AG04449 (cell line): ENCODE measurements at regions not wholly inside any gene's neighbourhood (a gene's known extent, or its start where the extent isn't known, plus 50 kb on each side); places are given as distances from the start of the nearest gene placed in this dataset.
"Not testable (repeated sequence)": the region's sequence is repeated elsewhere in the genome, so short reads cannot be mapped to it uniquely, and the experiment has no call there.

Experiments used
- CTCF ChIA-PET: fragments of 350-600 bp; formaldehyde crosslinking; extraction: SDS; loops from one replicate; lab custom pipeline; 2021; ENCODE audit warnings: antibody characterized with exemption; lab: Yijun Ruan, JAX
- POLR2A ChIA-PET: fragments of 400-600, 350-600 bp; formaldehyde crosslinking; extraction: SDS; loops from one replicate; lab custom pipeline; 2020; ENCODE audit warnings: antibody characterized with exemption, inconsistent platforms; lab: Yijun Ruan, JAX
- DNase-seq: peaks from one replicate; pipeline ENCODE4 v3.0.0-alpha.2; 2010; ENCODE audit warnings: low read depth, low spot score
- H3K4me3 ChIP-seq: 2 replicates; pipeline ENCODE4 v1.5.1; 2011; ENCODE audit warnings: low read depth, mild to moderate bottlenecking, control low read depth, low read length
- TF ChIP-seq, protein P1 (sequence below): IDR thresholded peaks from one replicate; pipeline ENCODE4 v1.5.1; 2011; ENCODE audit warnings: mild to moderate bottlenecking, moderate library complexity, low read length, control low read depth, inconsistent platforms; ENCODE audit not compliant: insufficient read depth; ENCODE audit errors: missing control alignments

DNA sequence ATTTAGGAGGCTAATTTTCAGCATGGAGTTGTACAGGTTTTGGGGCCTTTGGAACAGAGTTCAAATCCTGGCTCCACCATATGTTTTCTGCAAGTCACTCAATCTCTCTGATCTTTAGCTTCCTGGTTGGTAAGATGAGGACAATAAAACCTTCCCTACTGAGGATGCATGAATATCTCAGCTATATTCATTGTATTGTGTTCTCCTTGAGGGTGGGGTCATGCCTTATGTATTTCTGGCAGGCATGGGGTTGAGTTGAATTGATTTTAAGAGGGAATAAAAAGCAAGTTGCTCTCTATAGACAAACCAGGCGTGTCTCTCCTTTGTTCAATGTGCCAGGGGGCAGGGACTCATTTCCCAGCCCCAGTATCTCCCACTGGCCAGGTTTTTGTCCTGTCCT is 173.1 kb downstream of the C12orf75 start:
- H3K4me3 ChIP-seq = no peak overlapping the region
- DNase-seq = no peak
- TF ChIP-seq, protein P1, sequence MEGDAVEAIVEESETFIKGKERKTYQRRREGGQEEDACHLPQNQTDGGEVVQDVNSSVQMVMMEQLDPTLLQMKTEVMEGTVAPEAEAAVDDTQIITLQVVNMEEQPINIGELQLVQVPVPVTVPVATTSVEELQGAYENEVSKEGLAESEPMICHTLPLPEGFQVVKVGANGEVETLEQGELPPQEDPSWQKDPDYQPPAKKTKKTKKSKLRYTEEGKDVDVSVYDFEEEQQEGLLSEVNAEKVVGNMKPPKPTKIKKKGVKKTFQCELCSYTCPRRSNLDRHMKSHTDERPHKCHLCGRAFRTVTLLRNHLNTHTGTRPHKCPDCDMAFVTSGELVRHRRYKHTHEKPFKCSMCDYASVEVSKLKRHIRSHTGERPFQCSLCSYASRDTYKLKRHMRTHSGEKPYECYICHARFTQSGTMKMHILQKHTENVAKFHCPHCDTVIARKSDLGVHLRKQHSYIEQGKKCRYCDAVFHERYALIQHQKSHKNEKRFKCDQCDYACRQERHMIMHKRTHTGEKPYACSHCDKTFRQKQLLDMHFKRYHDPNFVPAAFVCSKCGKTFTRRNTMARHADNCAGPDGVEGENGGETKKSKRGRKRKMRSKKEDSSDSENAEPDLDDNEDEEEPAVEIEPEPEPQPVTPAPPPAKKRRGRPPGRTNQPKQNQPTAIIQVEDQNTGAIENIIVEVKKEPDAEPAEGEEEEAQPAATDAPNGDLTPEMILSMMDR = no peak
- ChIA-PET POLR2A (no interaction called here), CTCF (no interaction called here)

DNA sequence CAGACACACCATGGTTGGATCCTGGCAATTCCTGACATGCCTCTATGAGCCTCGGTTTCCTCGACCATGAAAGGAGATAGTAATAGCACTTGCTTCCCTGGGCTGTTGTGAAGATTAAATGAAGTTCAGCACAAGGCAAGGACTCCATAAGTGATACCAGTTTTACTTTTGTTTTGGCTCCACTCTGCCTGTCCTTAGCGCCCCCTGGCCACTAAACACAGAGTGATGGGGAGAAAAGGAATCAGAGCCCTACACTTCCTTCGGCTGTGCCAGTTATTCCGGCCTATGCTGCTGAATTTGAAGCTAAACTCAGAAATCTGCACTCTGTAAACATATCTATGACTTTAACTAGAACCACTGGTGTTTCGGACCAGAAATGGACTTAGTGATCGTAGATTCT is 173.8 kb downstream of the C12orf75 start:
- ChIA-PET CTCF (no interaction called here), POLR2A (no interaction called here)
- no peak overlapping the region for H3K4me3 ChIP-seq
- no peak for DNase-seq
- TF ChIP-seq, protein P1 = no peak

DNA sequence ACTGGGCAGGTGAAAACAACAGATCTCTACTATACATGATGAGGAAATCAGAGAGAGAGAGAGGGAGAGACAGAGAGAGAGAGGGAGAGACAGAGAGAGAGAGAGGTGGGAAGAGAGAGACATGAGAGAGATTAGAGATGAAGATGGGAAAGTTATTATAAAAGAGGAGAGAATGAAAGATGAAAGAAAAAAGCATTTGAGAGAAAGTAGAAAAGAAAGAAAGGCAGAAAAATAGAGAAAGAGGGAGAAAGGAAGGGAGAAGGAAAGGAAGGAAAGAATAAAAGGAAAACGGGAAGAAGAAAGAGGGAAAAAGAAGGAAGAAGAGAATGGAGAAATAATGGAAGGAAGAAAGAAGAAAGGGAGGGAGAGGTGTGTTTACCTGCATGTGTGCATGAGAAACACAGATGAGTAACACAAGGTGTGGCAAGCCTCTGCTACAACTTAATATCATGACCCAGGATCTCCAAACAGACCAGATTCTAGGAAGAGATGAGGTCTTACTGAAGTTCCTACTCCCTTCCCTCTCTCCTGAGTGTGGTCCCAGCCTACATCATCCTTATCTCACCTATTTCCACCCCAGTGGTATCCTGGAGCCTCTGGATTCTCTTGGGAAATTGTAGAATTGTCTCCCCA is 176.3 kb downstream of the C12orf75 start:
- no peak overlapping the region for H3K4me3 ChIP-seq
- ChIA-PET CTCF (no interaction called here), POLR2A (no interaction called here)
- no peak for DNase-seq
- TF ChIP-seq, protein P1 = no peak

DNA sequence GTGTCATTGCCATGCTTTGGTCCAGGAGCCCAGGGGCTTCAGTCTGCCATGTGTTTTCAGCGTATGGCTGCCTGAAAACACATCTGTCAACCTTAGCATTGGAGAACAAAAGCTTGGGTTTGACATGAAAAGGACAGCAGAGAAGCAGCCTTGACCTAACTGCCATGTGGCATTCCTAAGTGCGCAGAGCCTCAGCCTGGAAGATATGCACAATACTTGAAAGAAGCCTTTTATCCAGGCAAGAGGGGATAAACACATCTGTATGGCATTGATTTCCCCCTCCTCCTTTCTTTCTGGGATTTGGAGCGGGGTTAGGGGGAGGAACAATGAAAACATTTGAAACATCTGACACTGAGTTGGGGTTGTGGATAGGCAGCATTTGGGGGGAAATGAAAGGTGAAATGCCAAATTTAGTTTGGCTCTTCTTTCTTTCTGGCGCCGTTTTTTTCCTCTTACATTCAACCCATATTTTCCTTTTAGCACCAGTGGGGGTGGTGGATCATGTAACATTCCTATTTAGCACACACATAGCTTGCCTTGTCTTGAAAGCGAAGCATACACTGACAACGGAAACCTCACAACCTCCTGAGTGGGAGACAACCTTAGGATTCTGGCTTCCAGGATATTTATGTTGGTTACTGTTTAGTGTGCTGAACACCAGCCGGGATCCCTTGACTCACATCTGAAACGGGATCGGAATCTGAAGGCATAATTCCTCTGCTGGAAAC is 177.0 kb downstream of the C12orf75 start:
- CTCF ChIA-PET = interaction anchor here (1.4 kb wide), 1 partner anchor 87 kb away, joined by 4 read pairs; no protein-coding TSS in a partner anchor

DNA sequence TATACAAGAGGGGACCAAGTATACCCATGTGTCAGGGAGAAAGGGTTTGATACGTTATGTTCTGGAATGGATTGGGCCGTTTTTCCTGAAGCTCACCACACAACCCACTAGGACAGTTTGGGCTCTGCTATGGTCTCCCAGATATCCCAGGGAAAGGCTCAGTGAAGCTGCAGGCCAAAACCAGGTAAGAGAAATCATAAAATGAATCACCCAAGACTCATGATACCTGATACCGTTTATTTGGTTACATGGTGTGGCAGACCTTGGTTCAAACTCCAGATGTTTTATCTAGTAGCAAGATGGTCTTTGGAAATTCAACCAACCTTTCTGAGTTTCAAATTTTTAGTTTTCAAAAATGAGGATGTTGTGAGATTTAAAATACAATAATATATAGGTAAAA is 177.6 kb downstream of the C12orf75 start:
- POLR2A ChIA-PET = no interaction called here
- no peak for DNase-seq
- H3K4me3 ChIP-seq = no peak overlapping the region
- TF ChIP-seq, protein P1 = no peak
- CTCF ChIA-PET = interaction anchor here (1.4 kb wide), 1 partner anchor 88 kb away, joined by 4 read pairs; no protein-coding TSS in a partner anchor

More for the DNA sequence above, 177.0 kb downstream of the C12orf75 start:
- TF ChIP-seq, protein P1 = no peak
- POLR2A ChIA-PET = no interaction called here
- DNase-seq = no peak
- H3K4me3 ChIP-seq = no peak overlapping the region

DNA sequence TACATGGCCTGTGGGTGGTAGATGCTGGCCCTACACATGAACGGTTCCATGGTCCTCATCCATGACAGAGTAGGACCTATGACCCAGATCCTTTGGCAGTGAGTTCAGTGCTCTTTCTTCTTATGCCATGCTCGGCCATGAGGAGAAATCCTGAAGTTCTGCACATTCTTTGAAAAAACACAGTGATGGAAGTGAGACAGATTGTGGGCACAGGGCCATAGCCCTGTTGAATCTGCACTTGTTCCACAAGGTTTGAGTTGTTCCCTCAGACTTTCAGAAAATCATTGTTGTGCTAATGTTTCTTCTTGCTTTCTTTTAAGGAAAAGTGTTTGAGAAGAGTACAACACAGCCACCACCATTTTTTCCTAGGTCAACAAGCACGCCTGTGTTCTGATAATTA is 180.0 kb downstream of the C12orf75 start:
- POLR2A ChIA-PET = no interaction called here
- CTCF ChIA-PET = no interaction called here
- TF ChIP-seq, protein P1 = no peak
- no peak overlapping the region for H3K4me3 ChIP-seq
- DNase-seq = no peak

DNA sequence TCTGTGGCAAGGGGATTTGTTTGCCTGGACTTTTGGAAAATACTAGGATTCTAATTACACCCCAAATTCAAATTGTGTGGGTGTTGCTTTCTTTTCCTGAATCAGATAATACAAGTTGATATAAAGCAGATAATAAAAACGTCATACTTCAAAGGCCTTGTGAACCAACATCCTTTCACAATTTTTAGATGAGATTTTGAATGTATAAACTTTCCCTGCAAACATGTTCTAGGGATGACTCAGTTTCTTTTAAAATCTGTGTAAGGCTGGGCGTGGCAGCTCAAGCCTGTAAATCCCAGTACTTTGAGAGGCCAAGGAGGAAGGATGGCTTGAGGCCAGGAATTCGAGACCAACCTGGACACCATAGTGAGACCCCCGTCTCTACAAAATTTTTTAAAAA is 182.4 kb downstream of the C12orf75 start:
- POLR2A ChIA-PET, CTCF ChIA-PET, H3K4me3 ChIP-seq, DNase-seq: not testable (repeated sequence)
